GM12801 (cell line): ENCODE measurements at regions not wholly inside any gene's neighbourhood (a gene's known extent, or its start where the extent isn't known, plus 50 kb on each side); places are given as distances from the start of the nearest gene placed in this dataset.

ENCODE experiments used
- CTCF ChIP-seq: IDR thresholded peaks from one replicate; pipeline ENCODE4 v1.5.1; 2011; ENCODE audit warnings: control low read depth; ENCODE audit not compliant: insufficient read length; ENCODE audit errors: extremely low read depth

GRCh38 chr18:42632801-42633200 lies 482.7 kb downstream of the RIT2 start:
- no peak for TF ChIP-seq CTCF

- TF ChIP-seq CTCF: no peak
These were observed 480.0 kb downstream of the RIT2 start for GRCh38 chr18:42635378-42636048.

GRCh38 chr18:42636309-42636708 lies 479.2 kb downstream of the RIT2 start:
- no peak for TF ChIP-seq CTCF

- TF ChIP-seq CTCF: no peak
These were observed 475.3 kb downstream of the RIT2 start for GRCh38 chr18:42640160-42640559.

GRCh38 chr18:42641996-42642395 lies 473.5 kb downstream of the RIT2 start:
- TF ChIP-seq CTCF: no peak

- TF ChIP-seq CTCF: no peak
These were observed 470.8 kb downstream of the RIT2 start for GRCh38 chr18:42644729-42645131.

- no peak for TF ChIP-seq CTCF
These were observed 466.0 kb downstream of the RIT2 start for GRCh38 chr18:42649331-42650035.
